ENCODE measurements at regions not wholly inside any gene's neighbourhood (a gene's known extent, or its start where the extent isn't known, plus 50 kb on each side); places are given as distances from the start of the nearest gene placed in this dataset.

DNA sequence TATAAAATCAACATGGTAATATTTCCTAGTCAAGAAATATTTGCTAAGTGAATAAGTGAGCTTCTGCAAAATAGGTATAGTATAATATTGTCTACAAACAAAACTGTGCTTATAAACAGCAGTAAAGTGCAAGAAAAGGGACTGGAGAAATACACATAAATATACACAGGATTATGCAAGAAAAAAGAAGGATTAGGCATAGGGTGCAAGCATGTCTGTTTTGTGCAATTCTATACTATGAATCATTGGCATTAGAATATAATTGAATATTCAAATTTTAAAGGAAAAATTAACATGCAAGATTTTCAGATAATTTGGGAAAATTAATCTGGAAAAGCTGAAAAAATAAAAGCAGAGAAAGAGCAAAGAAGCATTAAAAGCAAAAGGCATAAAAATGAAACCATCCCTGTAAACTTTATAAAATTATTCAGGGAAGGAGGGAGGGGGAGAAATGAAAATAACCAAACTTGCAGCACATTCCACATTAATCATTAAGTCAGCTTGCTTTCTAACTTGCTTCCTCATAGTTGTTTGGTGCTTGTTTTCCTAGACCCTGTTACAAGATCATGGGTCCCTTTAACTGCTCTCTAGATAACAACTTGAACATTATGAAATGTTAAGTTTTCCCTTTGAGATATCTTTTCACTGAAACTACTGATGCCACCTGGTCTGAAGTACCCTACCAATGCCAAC lies 147.4 kb upstream of the STAC start:
- TF ChIP-seq, protein P1, sequence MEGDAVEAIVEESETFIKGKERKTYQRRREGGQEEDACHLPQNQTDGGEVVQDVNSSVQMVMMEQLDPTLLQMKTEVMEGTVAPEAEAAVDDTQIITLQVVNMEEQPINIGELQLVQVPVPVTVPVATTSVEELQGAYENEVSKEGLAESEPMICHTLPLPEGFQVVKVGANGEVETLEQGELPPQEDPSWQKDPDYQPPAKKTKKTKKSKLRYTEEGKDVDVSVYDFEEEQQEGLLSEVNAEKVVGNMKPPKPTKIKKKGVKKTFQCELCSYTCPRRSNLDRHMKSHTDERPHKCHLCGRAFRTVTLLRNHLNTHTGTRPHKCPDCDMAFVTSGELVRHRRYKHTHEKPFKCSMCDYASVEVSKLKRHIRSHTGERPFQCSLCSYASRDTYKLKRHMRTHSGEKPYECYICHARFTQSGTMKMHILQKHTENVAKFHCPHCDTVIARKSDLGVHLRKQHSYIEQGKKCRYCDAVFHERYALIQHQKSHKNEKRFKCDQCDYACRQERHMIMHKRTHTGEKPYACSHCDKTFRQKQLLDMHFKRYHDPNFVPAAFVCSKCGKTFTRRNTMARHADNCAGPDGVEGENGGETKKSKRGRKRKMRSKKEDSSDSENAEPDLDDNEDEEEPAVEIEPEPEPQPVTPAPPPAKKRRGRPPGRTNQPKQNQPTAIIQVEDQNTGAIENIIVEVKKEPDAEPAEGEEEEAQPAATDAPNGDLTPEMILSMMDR (IDR thresholded peaks at IDR 0.05), result no peak
- TF ChIP-seq POLR2A (IDR thresholded peaks at IDR 0.05), result no peak

Measured in transverse colon (tissue), 3 donors.